AML-193 (cell line): ENCODE measurements at regions not wholly inside any gene's neighbourhood (a gene's known extent, or its start where the extent isn't known, plus 50 kb on each side); places are given as distances from the start of the nearest gene placed in this dataset.

Experiments used
- DNase-seq, 2 experiments: peaks; one replicate each; lab custom pipeline; 2025; lab: John Stamatoyannopoulos, UW

GRCh38 chr11:80686889-80687288 is 1246.1 kb upstream of the TENM4 start:
- no peak for DNase-seq

GRCh38 chr11:80673566-80673965 is 1232.7 kb upstream of the TENM4 start:
- no peak for DNase-seq

- no peak for DNase-seq
Observed at GRCh38 chr11:80669620-80670019, 1228.8 kb upstream of the TENM4 start.

GRCh38 chr11:80668039-80668438 is 1227.2 kb upstream of the TENM4 start:
- no peak for DNase-seq

GRCh38 chr11:80655834-80656233 is 1215.0 kb upstream of the TENM4 start:
- DNase-seq: no peak

GRCh38 chr11:80650966-80651365 is 1210.1 kb upstream of the TENM4 start:
- DNase-seq: no peak

- no peak for DNase-seq
Observed at GRCh38 chr11:80649186-80649585, 1208.4 kb upstream of the TENM4 start.

- DNase-seq: no peak
Observed at GRCh38 chr11:80638296-80638695, 1197.5 kb upstream of the TENM4 start.

- DNase-seq: no peak
Observed at GRCh38 chr11:80637571-80637970, 1196.7 kb upstream of the TENM4 start.

GRCh38 chr11:80636999-80637398 is 1196.2 kb upstream of the TENM4 start:
- DNase-seq: no peak

GRCh38 chr11:80635178-80635577 is 1194.3 kb upstream of the TENM4 start:
- DNase-seq: no peak

GRCh38 chr11:80632691-80633090 is 1191.9 kb upstream of the TENM4 start:
- DNase-seq: no peak

GRCh38 chr11:80632156-80632555 is 1191.3 kb upstream of the TENM4 start:
- no peak for DNase-seq

- no peak for DNase-seq
Observed at GRCh38 chr11:80629466-80629865, 1188.6 kb upstream of the TENM4 start.

GRCh38 chr11:80627364-80627763 is 1186.5 kb upstream of the TENM4 start:
- no peak for DNase-seq

GRCh38 chr11:80626721-80627120 is 1185.9 kb upstream of the TENM4 start:
- no peak for DNase-seq

GRCh38 chr11:80625563-80625962 is 1184.7 kb upstream of the TENM4 start:
- no peak for DNase-seq

GRCh38 chr11:80621871-80622270 is 1181.0 kb upstream of the TENM4 start:
- no peak for DNase-seq

GRCh38 chr11:80620867-80621266 is 1180.0 kb upstream of the TENM4 start:
- DNase-seq: no peak

- no peak for DNase-seq
Observed at GRCh38 chr11:80617156-80617555, 1176.3 kb upstream of the TENM4 start.

- no peak for DNase-seq
Observed at GRCh38 chr11:80616070-80616800, 1175.4 kb upstream of the TENM4 start.

GRCh38 chr11:80613655-80614054 is 1172.8 kb upstream of the TENM4 start:
- DNase-seq: no peak

GRCh38 chr11:80610516-80610915 is 1169.7 kb upstream of the TENM4 start:
- DNase-seq: no peak

- DNase-seq: no peak
Observed at GRCh38 chr11:80603472-80603871, 1162.6 kb upstream of the TENM4 start.
